ENCODE measurements at regions not wholly inside any gene's neighbourhood (a gene's known extent, or its start where the extent isn't known, plus 50 kb on each side); places are given as distances from the start of the nearest gene placed in this dataset.

- in situ Hi-C loops (cut with HindIII; ENCODE audit: low sequenced_read_pairs): no loop called here
- no peak for DNase-seq (ENCODE audit: low read depth, low spot score)
- no peak for TF ChIP-seq CTCF (IDR thresholded peaks at IDR 0.05; ENCODE audit: low read depth, low read length)
- no peak overlapping the region for H3K4me3 ChIP-seq (ENCODE audit: low read depth, low read length)
These were observed 1984.9 kb upstream of the LRRTM1 start for GRCh38 chr2:82289446-82289845.

- in situ Hi-C loops (cut with HindIII; ENCODE audit: low sequenced_read_pairs): no loop called here
- H3K4me3 ChIP-seq (ENCODE audit: low read depth, low read length): no peak overlapping the region
- TF ChIP-seq CTCF (IDR thresholded peaks at IDR 0.05; ENCODE audit: low read depth, low read length): no peak
- no peak for DNase-seq (ENCODE audit: low read depth, low spot score)
These were observed 1978.5 kb upstream of the LRRTM1 start for GRCh38 chr2:82283075-82283474.

GRCh38 chr2:82282111-82282882 lies 1977.7 kb upstream of the LRRTM1 start:
- no peak for DNase-seq (ENCODE audit: low read depth, low spot score)
- no peak overlapping the region for H3K4me3 ChIP-seq (ENCODE audit: low read depth, low read length)
- in situ Hi-C loops (cut with HindIII; ENCODE audit: low sequenced_read_pairs): no loop called here
- TF ChIP-seq CTCF (IDR thresholded peaks at IDR 0.05; ENCODE audit: low read depth, low read length): no peak

- H3K4me3 ChIP-seq (ENCODE audit: low read depth, low read length): no peak overlapping the region
- no peak for TF ChIP-seq CTCF (IDR thresholded peaks at IDR 0.05; ENCODE audit: low read depth, low read length)
- in situ Hi-C loops (cut with HindIII; ENCODE audit: low sequenced_read_pairs): no loop called here
- DNase-seq (ENCODE audit: low read depth, low spot score): no peak
These were observed 1974.8 kb upstream of the LRRTM1 start for GRCh38 chr2:82279367-82279766.

GRCh38 chr2:82278416-82278815 lies 1973.9 kb upstream of the LRRTM1 start:
- in situ Hi-C loops (cut with HindIII; ENCODE audit: low sequenced_read_pairs): no loop called here
- DNase-seq (ENCODE audit: low read depth, low spot score): no peak
- TF ChIP-seq CTCF (IDR thresholded peaks at IDR 0.05; ENCODE audit: low read depth, low read length): no peak
- H3K4me3 ChIP-seq (ENCODE audit: low read depth, low read length): no peak overlapping the region

- in situ Hi-C loops (cut with HindIII; ENCODE audit: low sequenced_read_pairs): no loop called here
- H3K4me3 ChIP-seq (ENCODE audit: low read depth, low read length): no peak overlapping the region
- no peak for TF ChIP-seq CTCF (IDR thresholded peaks at IDR 0.05; ENCODE audit: low read depth, low read length)
- DNase-seq (ENCODE audit: low read depth, low spot score): no peak
These were observed 1971.0 kb upstream of the LRRTM1 start for GRCh38 chr2:82275599-82275998.

Data from astrocyte of the spinal cord (primary cell).